EH (cell line): ENCODE measurements at regions not wholly inside any gene's neighbourhood (a gene's known extent, or its start where the extent isn't known, plus 50 kb on each side); places are given as distances from the start of the nearest gene placed in this dataset.

Experiments
- DNase-seq: peaks from one replicate; pipeline ENCODE4 v3.0.0-alpha.2; 2015; ENCODE audit warnings: low read depth

DNA sequence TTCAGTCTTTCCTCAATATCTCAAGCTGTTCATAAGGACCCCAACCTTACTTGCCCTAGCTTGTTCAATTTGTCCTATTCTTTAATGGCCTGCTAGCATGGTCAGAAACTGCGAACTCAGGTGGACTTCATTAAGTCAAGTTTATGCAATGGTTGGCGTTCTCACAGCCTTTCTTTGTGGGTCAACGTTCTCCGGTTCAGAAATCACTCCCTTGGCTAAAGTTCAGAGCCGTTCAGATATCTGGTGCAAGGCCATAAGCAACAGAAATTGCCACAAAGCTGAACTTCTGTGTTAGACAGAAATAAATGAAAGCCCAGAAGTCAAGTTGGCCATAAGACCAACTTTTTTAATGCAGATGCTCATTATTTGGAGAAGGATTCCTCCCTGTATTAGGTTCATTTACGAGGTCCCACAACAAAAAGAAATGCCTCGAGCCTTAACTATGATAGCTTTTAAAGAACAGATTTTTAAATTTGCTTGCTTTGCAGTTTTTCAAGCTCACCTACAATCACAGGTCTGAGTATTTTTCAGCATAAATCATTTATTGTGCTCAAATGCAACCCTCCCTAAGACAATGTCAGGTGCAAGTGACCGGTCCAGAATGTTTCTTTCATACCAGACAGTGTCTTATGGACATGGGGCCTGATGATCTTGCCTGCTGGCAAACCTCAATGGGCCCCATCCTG, 140.2 kb upstream of the COL11A1 start:
- DNase-seq = no peak

GRCh38 chr1:103247517-103247916, 139.2 kb upstream of the COL11A1 start:
- DNase-seq = no peak

DNA sequence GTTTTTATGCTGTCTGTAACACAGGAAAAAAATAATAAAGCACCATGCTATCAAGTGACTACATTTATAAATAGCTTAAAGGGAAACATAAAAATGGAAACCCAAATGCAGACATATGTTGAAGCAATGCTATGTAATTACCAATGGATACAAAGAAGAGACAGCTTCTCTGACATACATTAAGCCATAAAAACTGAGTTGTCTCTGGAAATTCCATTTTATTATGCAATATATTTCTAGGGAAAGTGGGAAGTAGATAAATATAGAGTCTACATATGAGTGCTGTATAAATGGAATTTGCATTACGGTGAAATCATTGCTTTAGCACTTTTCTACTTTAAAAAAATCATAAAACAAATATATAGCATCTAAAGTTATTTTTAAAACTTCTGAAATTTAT, 135.2 kb upstream of the COL11A1 start:
- peak; percentile 20 for DNase-seq

DNA sequence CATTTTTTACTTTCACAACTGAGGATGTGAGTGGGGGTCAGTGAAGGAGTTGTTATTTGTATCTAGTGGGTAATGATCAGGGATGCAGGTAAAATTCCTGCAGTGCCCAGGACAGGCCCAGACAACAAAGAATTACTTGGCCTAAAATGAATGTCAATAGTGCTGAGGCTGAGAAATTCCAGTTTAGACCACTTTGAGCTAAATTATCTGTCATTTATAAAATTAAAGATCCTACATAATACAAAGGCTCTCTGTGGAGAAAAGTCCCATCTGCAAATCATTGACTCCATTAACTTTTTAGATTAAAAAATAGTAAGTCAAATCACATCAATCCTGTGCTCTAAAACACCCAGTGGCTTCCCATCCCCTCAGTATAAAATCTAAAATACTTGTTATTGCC, 130.7 kb upstream of the COL11A1 start:
- DNase-seq = no peak

DNA sequence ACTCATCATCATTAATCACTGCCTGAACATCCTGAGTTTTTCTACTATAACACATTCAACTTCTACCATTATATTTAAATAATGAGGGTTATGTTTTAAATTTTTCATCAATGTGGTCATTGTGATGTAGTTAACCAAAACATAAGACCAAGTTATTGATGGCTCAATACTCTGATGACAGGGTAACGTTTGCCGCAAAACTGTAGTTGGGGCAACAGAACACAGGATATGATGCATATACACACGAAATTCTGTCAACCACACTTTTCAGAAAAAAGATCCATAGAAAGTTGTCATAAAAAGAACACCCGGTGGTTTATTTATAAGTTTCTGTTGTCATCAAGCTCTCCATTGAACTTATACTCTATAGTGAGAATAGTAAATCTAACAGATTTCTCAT, 121.7 kb upstream of the COL11A1 start:
- no peak for DNase-seq

DNA sequence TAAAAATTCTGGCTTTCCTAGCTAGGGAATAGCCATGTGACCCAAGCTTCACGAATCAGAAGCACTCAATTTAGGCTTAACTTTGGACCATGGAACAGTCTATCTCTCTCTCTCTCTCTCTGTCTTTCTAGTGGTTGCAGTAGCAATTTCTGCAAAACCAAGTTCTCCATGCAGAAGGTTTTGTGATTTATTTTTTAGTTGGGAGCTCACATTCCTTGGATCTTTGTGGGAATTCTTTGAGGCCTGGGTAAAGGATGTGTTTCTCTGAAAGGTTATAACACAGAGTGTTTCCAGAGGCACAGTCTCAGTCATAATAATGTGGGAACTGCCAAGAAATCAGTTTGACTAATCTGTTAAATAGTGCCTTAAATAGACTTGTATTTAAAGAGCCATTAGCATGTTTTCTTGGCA, 112.3 kb upstream of the COL11A1 start:
- peak; percentile 94 for DNase-seq

- peak; percentile 63 for DNase-seq
Measured at GRCh38 chr1:103218821-103219220, 110.5 kb upstream of the COL11A1 start.

- no peak for DNase-seq
Measured at GRCh38 chr1:103218369-103218768, 110.0 kb upstream of the COL11A1 start.

- peak; percentile 59 for DNase-seq
Measured at GRCh38 chr1:103211073-103211472, 102.8 kb upstream of the COL11A1 start.

DNA sequence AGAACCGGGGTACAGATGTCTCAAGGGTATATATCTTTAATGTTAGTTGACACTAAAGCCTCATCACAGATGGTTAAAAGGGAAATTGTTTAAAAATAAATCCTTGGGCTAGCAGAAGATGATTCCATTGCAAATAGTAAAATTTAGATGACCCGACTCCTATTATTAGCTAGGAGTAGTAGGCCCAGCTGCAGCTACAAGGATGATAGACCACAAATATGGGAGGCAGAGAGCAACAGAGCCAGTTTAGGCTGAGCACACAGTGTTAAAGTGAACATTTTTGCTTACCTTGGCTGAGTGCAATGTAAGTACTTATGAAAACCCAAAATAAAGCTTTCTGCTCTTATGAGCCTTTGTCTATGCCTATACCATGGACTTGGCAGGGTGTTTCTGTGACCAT, 100.5 kb upstream of the COL11A1 start:
- DNase-seq = no peak

DNA sequence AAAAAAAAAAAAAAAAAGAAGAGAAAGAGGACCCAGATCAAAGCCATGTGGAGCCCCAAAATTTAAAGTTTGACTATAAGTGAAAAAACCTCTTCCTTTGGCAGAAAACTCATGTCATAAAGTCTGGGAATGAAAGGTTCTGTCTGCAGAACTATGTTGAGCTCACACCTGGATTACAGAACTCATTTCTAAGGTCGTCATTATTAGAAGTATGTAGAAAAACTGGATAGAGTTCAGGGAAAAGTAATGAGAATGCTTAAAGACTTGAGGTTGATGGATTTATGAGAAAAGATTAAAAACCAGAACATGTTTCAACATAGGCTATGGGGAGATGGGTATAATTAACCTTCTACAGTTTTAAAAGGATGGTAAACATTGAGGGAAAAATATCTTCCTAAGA, 90.7 kb upstream of the COL11A1 start:
- no peak for DNase-seq

- DNase-seq = no peak
Measured at GRCh38 chr1:103198076-103198475, 89.8 kb upstream of the COL11A1 start.

- DNase-seq = peak; percentile 72
Measured at GRCh38 chr1:103197216-103197615, 88.9 kb upstream of the COL11A1 start.

- no peak for DNase-seq
Measured at GRCh38 chr1:103194984-103195383, 86.7 kb upstream of the COL11A1 start.

DNA sequence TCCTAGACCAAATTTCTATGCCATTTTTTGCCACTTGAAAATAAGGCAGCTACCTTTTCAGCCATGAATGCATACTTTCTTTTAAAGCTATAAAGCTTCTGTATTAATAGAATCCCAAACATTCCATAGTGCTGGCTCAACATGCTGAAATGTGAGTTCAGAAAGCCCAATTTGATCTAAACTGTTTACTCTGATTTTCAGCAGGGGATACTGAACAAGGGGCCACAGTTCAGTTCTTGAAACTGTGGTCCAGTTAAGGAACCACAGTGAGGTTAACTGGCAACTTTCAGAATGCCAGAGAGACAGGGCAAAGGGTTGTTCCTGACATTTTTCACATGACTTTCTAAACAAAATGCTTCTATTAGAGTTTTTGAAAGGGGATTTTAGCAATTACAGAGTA, 85.7 kb upstream of the COL11A1 start:
- DNase-seq = peak; percentile 53

DNA sequence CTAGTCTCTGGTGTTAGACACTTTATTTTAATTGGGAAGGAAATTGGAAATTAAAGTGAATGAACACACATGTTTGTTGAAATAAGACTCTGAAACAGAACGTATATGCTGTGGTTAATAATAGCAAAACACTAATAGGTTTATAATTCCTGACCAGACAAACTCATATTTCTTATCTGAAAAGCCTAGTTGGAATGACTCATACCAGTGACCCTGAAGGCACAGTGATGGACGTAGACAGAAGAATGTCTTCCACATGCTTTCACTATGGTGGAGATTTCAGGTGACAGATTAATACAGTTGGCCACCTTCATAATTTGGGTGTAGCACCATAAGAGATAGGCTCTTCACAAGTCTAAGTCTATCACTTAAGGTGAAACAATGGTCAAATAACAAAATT, 83.0 kb upstream of the COL11A1 start:
- DNase-seq = peak; percentile 54

DNA sequence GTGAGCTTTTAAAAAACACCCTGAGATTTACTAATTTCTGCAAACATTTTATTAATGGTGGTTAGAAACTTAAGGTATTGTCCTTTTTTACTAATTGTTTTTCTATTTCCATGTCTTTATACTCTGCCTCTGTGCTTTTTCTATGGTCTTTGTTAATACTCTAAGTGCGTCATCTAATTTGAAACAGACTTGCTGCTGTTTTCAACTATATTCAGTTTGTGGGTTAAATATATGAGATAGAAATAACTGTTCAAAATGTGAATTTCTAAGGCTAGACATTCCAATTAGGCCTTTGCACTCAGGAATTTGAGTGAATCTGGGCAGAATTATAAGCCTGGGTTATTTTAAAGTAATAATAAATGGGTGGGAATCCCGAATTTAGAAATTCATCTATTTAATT, 82.4 kb upstream of the COL11A1 start:
- peak; percentile 40 for DNase-seq

DNA sequence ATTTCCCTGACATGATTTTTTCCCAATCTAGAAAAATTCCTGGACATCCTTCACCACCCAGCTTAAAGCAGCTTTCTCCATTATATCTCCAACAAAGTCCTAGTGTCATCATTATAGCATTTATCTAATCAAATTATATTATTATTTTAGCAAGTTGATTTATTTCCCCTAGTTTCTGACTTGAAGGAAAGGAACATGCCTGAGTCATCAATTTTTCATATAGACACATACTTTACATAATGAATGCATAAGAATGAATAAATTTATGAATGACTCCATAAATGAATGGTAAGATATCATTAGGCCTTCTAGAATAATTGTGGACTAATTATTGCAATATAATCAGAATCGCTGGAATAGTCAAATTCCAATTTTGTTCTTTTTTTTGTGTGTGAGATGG, 79.4 kb upstream of the COL11A1 start:
- DNase-seq = no peak

DNA sequence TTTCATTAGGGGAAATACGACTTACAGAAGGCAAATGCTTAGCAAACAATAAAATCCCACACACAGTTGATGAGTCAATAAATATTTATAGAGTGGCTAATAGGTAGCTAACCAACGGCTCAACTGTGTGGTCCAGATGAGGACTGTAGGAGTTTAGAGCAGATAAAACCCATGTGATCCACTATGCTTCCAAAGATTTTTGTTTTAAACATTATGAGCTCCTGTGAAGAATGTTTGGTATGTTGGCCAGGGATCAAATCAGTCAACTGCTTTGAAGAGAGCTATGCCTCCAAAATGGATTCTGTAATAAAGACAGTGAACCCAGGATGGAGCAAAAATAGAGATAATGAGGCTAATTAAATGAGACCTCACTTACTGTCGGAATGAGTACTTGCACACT, 72.3 kb upstream of the COL11A1 start:
- peak; percentile 93 for DNase-seq

GRCh38 chr1:103177108-103177775, 68.9 kb upstream of the COL11A1 start:
- peak; percentile 74 for DNase-seq

DNA sequence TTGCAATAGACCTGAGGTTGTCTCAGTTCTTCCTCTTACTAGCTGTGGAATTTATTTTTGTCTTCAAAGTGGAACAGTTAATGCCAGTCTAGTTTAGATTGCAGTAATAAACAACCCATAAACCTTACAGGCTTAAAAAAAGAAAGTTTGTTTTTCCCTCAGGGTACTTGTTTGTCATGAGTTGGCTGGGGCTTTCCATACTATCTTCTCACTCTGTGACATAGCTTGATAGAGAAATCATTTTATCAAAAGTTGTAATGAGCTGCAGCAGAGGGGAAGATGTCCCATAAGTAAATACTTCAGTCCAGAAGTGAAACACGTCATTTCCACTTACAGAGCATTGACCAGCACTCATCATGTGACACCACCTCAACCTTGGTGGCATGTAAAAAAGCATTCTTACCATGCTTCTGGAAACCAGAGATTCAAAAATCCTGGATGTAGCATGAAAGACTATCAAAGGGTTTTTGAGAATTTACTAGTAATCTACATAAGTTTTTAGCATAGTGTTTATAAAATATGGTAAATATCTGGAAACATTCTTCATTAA, 62.8 kb upstream of the COL11A1 start:
- peak; percentile 66 for DNase-seq

- peak; percentile 25 for DNase-seq
Measured at GRCh38 chr1:103170609-103171008, 62.3 kb upstream of the COL11A1 start.

- peak; percentile 43 for DNase-seq
Measured at GRCh38 chr1:103162360-103162759, 54.0 kb upstream of the COL11A1 start.

DNA sequence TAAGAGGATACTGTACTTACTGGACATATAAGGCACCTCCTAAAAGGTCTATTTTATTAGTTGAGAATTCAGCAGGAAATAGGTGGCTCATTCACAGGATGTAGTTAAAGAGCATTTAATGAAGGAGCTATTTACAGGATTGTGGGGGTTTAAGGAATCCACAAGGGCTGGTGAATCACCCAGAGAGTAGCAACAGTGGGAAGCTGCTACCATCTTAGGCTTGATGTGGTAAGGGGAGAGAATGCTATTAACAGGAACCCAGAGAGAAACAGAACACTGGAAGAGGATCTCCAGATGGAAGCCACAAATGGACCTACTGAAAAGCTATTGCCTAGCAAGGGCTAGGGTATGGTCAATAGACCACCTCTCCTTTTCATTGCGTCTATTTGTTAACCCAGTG, 52.0 kb upstream of the COL11A1 start:
- DNase-seq = peak; percentile 70
